Keratinocyte (primary cell): ENCODE measurements at regions not wholly inside any gene's neighbourhood (a gene's known extent, or its start where the extent isn't known, plus 50 kb on each side); places are given as distances from the start of the nearest gene placed in this dataset.

Experiments used
- DNase-seq: peaks from one replicate; pipeline ENCODE4 v3.0.0-alpha.2; 2011; ENCODE audit warnings: low read depth, missing footprints, low spot score
- FAIRE-seq: peaks from 2 replicates; lab custom pipeline; 2011; peaks lifted over from hg19 to GRCh38; lab: Jason Lieb, UNC
- H2AFZ ChIP-seq: 2 replicates; pipeline ENCODE4 v1.6.0; 2012; ENCODE audit warnings: low read length, control low read depth, inconsistent platforms; ENCODE audit not compliant: control insufficient read depth
- H3K27ac ChIP-seq: 2 replicates; pipeline ENCODE4 v1.5.1; 2011; ENCODE audit warnings: low read length; ENCODE audit not compliant: control insufficient read depth, insufficient read depth
- H3K27me3 ChIP-seq: 3 replicates; pipeline ENCODE4 v1.6.0; 2011; ENCODE audit warnings: low read length; ENCODE audit not compliant: control insufficient read depth, insufficient read depth; ENCODE audit errors: extremely low read depth
- H3K36me3 ChIP-seq, 2 experiments: 2 replicates in 1 of 2; 3 replicates in 1 of 2; pipeline ENCODE4 v1.5.1; 2011; ENCODE audit warnings: low read length in 2 of 2, mild to moderate bottlenecking in 1 of 2; ENCODE audit not compliant: control insufficient read depth in 2 of 2, insufficient read depth in 2 of 2; ENCODE audit errors: extremely low read depth in 1 of 2
- H3K4me1 ChIP-seq: 3 replicates; pipeline ENCODE4 v1.5.1; 2011; ENCODE audit warnings: low read length; ENCODE audit not compliant: control insufficient read depth, insufficient read depth; ENCODE audit errors: extremely low read depth
- H3K4me2 ChIP-seq: 3 replicates; pipeline ENCODE4 v1.6.0; 2011; ENCODE audit warnings: low read depth, low read length; ENCODE audit not compliant: control insufficient read depth, insufficient read depth; ENCODE audit errors: extremely low read depth
- H3K4me3 ChIP-seq, 3 experiments: fragments of 200-600 bp in 1 of 3; sonication (generic) in 1 of 3; 2 replicates in 2 of 3; 3 replicates in 1 of 3; pipeline ENCODE4 v1.5.1; 2011 to 2016; ENCODE audit warnings: low read length in 3 of 3, mild to moderate bottlenecking in 3 of 3, control low read depth in 2 of 3, inconsistent platforms in 1 of 3, low read depth in 1 of 3, mixed read lengths in 1 of 3, mixed run types in 1 of 3, moderate library complexity in 1 of 3; ENCODE audit not compliant: control insufficient read depth in 2 of 3, insufficient read depth in 2 of 3; ENCODE audit errors: extremely low read depth in 1 of 3
- H3K79me2 ChIP-seq: 2 replicates; pipeline ENCODE4 v1.6.0; 2012; ENCODE audit warnings: low read length; ENCODE audit not compliant: control insufficient read depth, insufficient read depth
- H3K9ac ChIP-seq: 3 replicates; pipeline ENCODE4 v1.6.0; 2011; ENCODE audit warnings: low read length; ENCODE audit not compliant: control insufficient read depth, insufficient read depth; ENCODE audit errors: extremely low read depth
- H3K9me1 ChIP-seq: 3 replicates; pipeline ENCODE4 v1.6.0; 2011; ENCODE audit warnings: low read length; ENCODE audit not compliant: control insufficient read depth, insufficient read depth; ENCODE audit errors: extremely low read depth
- H3K9me3 ChIP-seq: 2 replicates; pipeline ENCODE4 v1.5.1; 2012; ENCODE audit warnings: low read depth, low read length; ENCODE audit not compliant: control insufficient read depth
- H4K20me1 ChIP-seq: 3 replicates; pipeline ENCODE4 v1.6.0; 2011; ENCODE audit warnings: low read length; ENCODE audit not compliant: control insufficient read depth, insufficient read depth; ENCODE audit errors: extremely low read depth
- CTCF ChIP-seq, 3 experiments: IDR thresholded peaks in 1 of 3; conservative IDR thresholded peaks in 1 of 3; optimal IDR thresholded peaks in 1 of 3; 2 replicates in 2 of 3; 3 replicates in 1 of 3; pipeline versions ENCODE3 to v1.5.1; 2011; ENCODE audit warnings: low read length in 3 of 3, mild to moderate bottlenecking in 3 of 3, moderate library complexity in 2 of 3, control low read depth in 1 of 3, inconsistent platforms in 1 of 3; ENCODE audit not compliant: insufficient read depth in 2 of 3; ENCODE audit errors: extremely low read depth in 1 of 3
- EZH2 ChIP-seq: IDR thresholded peaks from one replicate; pipeline ENCODE4 v1.6.1; 2012; ENCODE audit warnings: inconsistent platforms, mild to moderate bottlenecking, low read length, moderate library complexity
- dilution Hi-C: fragments of 300-500 bp; cut with MboI; formaldehyde crosslinking; loops from one replicate; pipeline ENCODE4 v1.7.0; 2020; ENCODE audit warnings: low sequenced_read_pairs; ENCODE audit not compliant: extremely low pct_ligation_motif_present

GRCh38 chr16:51402298-51402697 lies 251.2 kb upstream of the SALL1 start:
- Histone ChIP-seq H3K4me3 (no peak overlapping the region), H3K27me3 (no peaks in the 10 kb centered on the region), H3K4me1 (no peaks in the 10 kb centered on the region), H3K27ac (no peak overlapping the region), H3K9me3 (no peaks in the 10 kb centered on the region), H3K79me2 (no peaks in the 10 kb centered on the region), H3K36me3 (no peaks in the 10 kb centered on the region), H3K9ac (no peak overlapping the region), H3K4me2 (no peak overlapping the region), H3K9me1 (no peaks in the 10 kb centered on the region), H2AFZ (no peak overlapping the region), H4K20me1 (no peaks in the 10 kb centered on the region)
- TF ChIP-seq EZH2 (no peak), CTCF (optimal IDR thresholded peaks at IDR 0.05 in 1 of 3, IDR thresholded peaks at IDR 0.05 in 1 of 3, conservative IDR thresholded peaks at IDR 0.05 in 1 of 3; ENCODE audit: extremely low read depth in 1 of 3, insufficient read depth in 2 of 3, low read length in 3 of 3) (no peak)
- dilution Hi-C loops = no loop called here
- DNase-seq (no peak), FAIRE-seq (no peak)

- DNase-seq = no peak
- no peak for FAIRE-seq
Measured at GRCh38 chr16:51401673-51402072, 250.6 kb upstream of the SALL1 start.

More at GRCh38 chr16:51401673-51402072, 250.6 kb upstream of the SALL1 start:
- TF ChIP-seq CTCF (optimal IDR thresholded peaks at IDR 0.05 in 1 of 3, IDR thresholded peaks at IDR 0.05 in 1 of 3, conservative IDR thresholded peaks at IDR 0.05 in 1 of 3; ENCODE audit: extremely low read depth in 1 of 3, insufficient read depth in 2 of 3, low read length in 3 of 3) (no peak), EZH2 (no peak)
- no peak overlapping the region for H3K9ac ChIP-seq
- H3K27me3 ChIP-seq = no peaks in the 10 kb centered on the region
- dilution Hi-C loops = no loop called here
- H3K9me1 ChIP-seq = no peaks in the 10 kb centered on the region
- no peaks in the 10 kb centered on the region for H3K79me2 ChIP-seq
- no peaks in the 10 kb centered on the region for H3K36me3 ChIP-seq
- no peak overlapping the region for H3K4me2 ChIP-seq
- no peaks in the 10 kb centered on the region for H3K4me1 ChIP-seq
- H4K20me1 ChIP-seq = no peaks in the 10 kb centered on the region
- H2AFZ ChIP-seq = no peak overlapping the region
- H3K27ac ChIP-seq = no peak overlapping the region
- H3K9me3 ChIP-seq = no peaks in the 10 kb centered on the region
- no peak overlapping the region for H3K4me3 ChIP-seq
